Caco-2 (cell line): ENCODE measurements at regions not wholly inside any gene's neighbourhood (a gene's known extent, or its start where the extent isn't known, plus 50 kb on each side); places are given as distances from the start of the nearest gene placed in this dataset.

Experiments used
- BruUV-seq: library from RNA; stranded (reverse); fragments of 400-500 nt; replicated peaks from 2 replicates; lab custom pipeline; 2021; lab: Mats Ljungman, UMichigan
- CTCF ChIA-PET: fragments of 300-600 bp; sonication (Branson Sonifier 250); formaldehyde crosslinking; loops from one replicate; lab custom pipeline; 2022; ENCODE audit warnings: antibody characterized with exemption; lab: Charles Lee
- POLR2A ChIA-PET: fragments of 300-600 bp; sonication (Branson Sonifier 250); formaldehyde crosslinking; loops from one replicate; lab custom pipeline; 2022; ENCODE audit warnings: antibody characterized with exemption; lab: Charles Lee
- DNase-seq, 2 experiments: peaks; one replicate each; pipeline versions ENCODE4 v3.0.0 to v3.0.0-alpha.2; 2020 to 2022
- H3K27me3 ChIP-seq: replicated peaks from 2 replicates; pipeline ENCODE4 v1.6.0; 2011; ENCODE audit warnings: low read length; ENCODE audit not compliant: control insufficient read depth, insufficient read depth
- H3K36me3 ChIP-seq: 2 replicates; pipeline ENCODE4 v1.5.1; 2011; ENCODE audit warnings: low read length; ENCODE audit not compliant: control insufficient read depth, insufficient read depth
- H3K4me1 ChIP-seq: fragments of 250-450 bp; sonication (Bioruptor Pico); 2 replicates; pipeline ENCODE4 v1.5.1; 2020; ENCODE audit warnings: mild to moderate bottlenecking
- H3K4me3 ChIP-seq: 2 replicates; pipeline ENCODE4 v1.5.1; 2011; ENCODE audit warnings: low read depth, mild to moderate bottlenecking, control low read depth, low read length
- H3K9me3 ChIP-seq: fragments of 250-450 bp; sonication (Bioruptor Pico); 2 replicates; pipeline ENCODE4 v1.5.1; 2020; ENCODE audit warnings: mild to moderate bottlenecking, moderate library complexity
- H3K27ac Mint-ChIP-seq: one replicate; pipeline ENCODE4 v1.8.0; 2022; ENCODE audit warnings: mixed read lengths; ENCODE audit not compliant: unreplicated experiment
- H3K27me3 Mint-ChIP-seq: one replicate; pipeline ENCODE4 v1.8.0; 2022; ENCODE audit warnings: mixed read lengths; ENCODE audit not compliant: insufficient read depth, unreplicated experiment
- H3K36me3 Mint-ChIP-seq: one replicate; pipeline ENCODE4 v1.8.0; 2022; ENCODE audit warnings: mild to moderate bottlenecking, mixed read lengths; ENCODE audit not compliant: insufficient read depth, unreplicated experiment
- H3K4me1 Mint-ChIP-seq: one replicate; pipeline ENCODE4 v1.8.0; 2022; ENCODE audit warnings: low read depth, mixed read lengths; ENCODE audit not compliant: unreplicated experiment
- H3K4me3 Mint-ChIP-seq: one replicate; pipeline ENCODE4 v1.8.0; 2022; ENCODE audit warnings: mild to moderate bottlenecking, moderate library complexity, mixed read lengths; ENCODE audit not compliant: unreplicated experiment
- H3K9me3 Mint-ChIP-seq: one replicate; pipeline ENCODE4 v1.8.0; 2022; ENCODE audit warnings: mixed read lengths; ENCODE audit not compliant: unreplicated experiment
- CTCF ChIP-seq, 2 experiments: fragments of 200-600 bp in 1 of 2; IDR thresholded peaks; 1 replicate in 1 of 2; 2 replicates in 1 of 2; pipeline versions ENCODE4 v1.5.1 to v1.8.0; 2011 to 2022; ENCODE audit warnings: antibody characterized with exemption in 1 of 2, control low read depth in 1 of 2, inconsistent platforms in 1 of 2, low read depth in 1 of 2, low read length in 1 of 2, mild to moderate bottlenecking in 1 of 2, moderate library complexity in 1 of 2; ENCODE audit not compliant: insufficient read depth in 1 of 2, severe bottlenecking in 1 of 2, unreplicated experiment in 1 of 2
- intact Hi-C: fragments of 100-400 bp; cut with micrococcal nuclease; formaldehyde crosslinking; loops from one replicate; pipeline ENCODE4 v1.10.0; 2022; ENCODE audit not compliant: unreplicated experiment

- peaks cover 2% of the 10 kb centered on the region for H3K27me3 Mint-ChIP-seq
- Histone ChIP-seq H3K36me3 (no peaks in the 10 kb centered on the region), H3K4me3 (no peak overlapping the region), H3K4me1 (no peaks in the 10 kb centered on the region), H3K9me3 (no peaks in the 10 kb centered on the region; the same call in 1 of the 2 replicates), H3K27me3 (no peaks in the 10 kb centered on the region)
- ChIA-PET CTCF (no interaction called here), POLR2A (no interaction called here)
- intact Hi-C loops: no loop called here
- H3K36me3 Mint-ChIP-seq: no peaks in the 10 kb centered on the region
- H3K27ac Mint-ChIP-seq: no peak overlapping the region
- no peak for TF ChIP-seq CTCF (IDR thresholded peaks at IDR 0.05; ENCODE audit: insufficient read depth in 1 of 2, low read depth in 1 of 2, low read length in 1 of 2, severe bottlenecking in 1 of 2, unreplicated experiment in 1 of 2)
- BruUV-seq: no TSS peak
- H3K4me1 Mint-ChIP-seq: no peaks in the 10 kb centered on the region
- DNase-seq: no peak
- H3K4me3 Mint-ChIP-seq: no peak overlapping the region
- H3K9me3 Mint-ChIP-seq: no peaks in the 10 kb centered on the region
Measured at GRCh38 chr21:35113064-35113463, 64.0 kb upstream of the RUNX1 start.

GRCh38 chr21:35111321-35111930 lies 62.3 kb upstream of the RUNX1 start:
- H3K9me3 Mint-ChIP-seq: no peaks in the 10 kb centered on the region
- no peaks in the 10 kb centered on the region for H3K27me3 ChIP-seq
- no peak for TF ChIP-seq CTCF (IDR thresholded peaks at IDR 0.05; ENCODE audit: insufficient read depth in 1 of 2, low read depth in 1 of 2, low read length in 1 of 2, severe bottlenecking in 1 of 2, unreplicated experiment in 1 of 2)
- DNase-seq: no peak
- no peaks in the 10 kb centered on the region; the same call in 1 of the 2 replicates for H3K9me3 ChIP-seq
- ChIA-PET CTCF (no interaction called here), POLR2A (no interaction called here)
- no peak overlapping the region for H3K4me3 Mint-ChIP-seq
- no peak overlapping the region for H3K27ac Mint-ChIP-seq
- no TSS peak for BruUV-seq
- H3K36me3 Mint-ChIP-seq: no peaks in the 10 kb centered on the region
- H3K27me3 Mint-ChIP-seq: peaks cover 2% of the 10 kb centered on the region
- no peak overlapping the region for H3K4me3 ChIP-seq
- no peaks in the 10 kb centered on the region for H3K4me1 ChIP-seq
- no peaks in the 10 kb centered on the region for H3K36me3 ChIP-seq
- H3K4me1 Mint-ChIP-seq: no peaks in the 10 kb centered on the region
- intact Hi-C loops: no loop called here

- DNase-seq: no peak
- Mint-ChIP-seq H3K4me3 (no peak overlapping the region), H3K36me3 (no peaks in the 10 kb centered on the region), H3K27me3 (peaks cover 2% of the 10 kb centered on the region), H3K9me3 (no peaks in the 10 kb centered on the region), H3K4me1 (no peaks in the 10 kb centered on the region), H3K27ac (no peak overlapping the region)
- H3K36me3 ChIP-seq: no peaks in the 10 kb centered on the region
- intact Hi-C loops: no loop called here
- no peaks in the 10 kb centered on the region for H3K27me3 ChIP-seq
- ChIA-PET CTCF (no interaction called here), POLR2A (no interaction called here)
- no peaks in the 10 kb centered on the region for H3K4me1 ChIP-seq
- BruUV-seq: no TSS peak
- no peaks in the 10 kb centered on the region for H3K9me3 ChIP-seq
- no peak overlapping the region for H3K4me3 ChIP-seq
- no peak for TF ChIP-seq CTCF (IDR thresholded peaks at IDR 0.05; ENCODE audit: insufficient read depth in 1 of 2, low read depth in 1 of 2, low read length in 1 of 2, severe bottlenecking in 1 of 2, unreplicated experiment in 1 of 2)
Measured at GRCh38 chr21:35108887-35109286, 59.8 kb upstream of the RUNX1 start.
